SKM-1 (cell line): ENCODE measurements at regions not wholly inside any gene's neighbourhood (a gene's known extent, or its start where the extent isn't known, plus 50 kb on each side); places are given as distances from the start of the nearest gene placed in this dataset.

Experiments used
- DNase-seq: peaks from one replicate; lab custom pipeline; 2025; ENCODE audit not compliant: unreplicated experiment; lab: John Stamatoyannopoulos, UW

DNA sequence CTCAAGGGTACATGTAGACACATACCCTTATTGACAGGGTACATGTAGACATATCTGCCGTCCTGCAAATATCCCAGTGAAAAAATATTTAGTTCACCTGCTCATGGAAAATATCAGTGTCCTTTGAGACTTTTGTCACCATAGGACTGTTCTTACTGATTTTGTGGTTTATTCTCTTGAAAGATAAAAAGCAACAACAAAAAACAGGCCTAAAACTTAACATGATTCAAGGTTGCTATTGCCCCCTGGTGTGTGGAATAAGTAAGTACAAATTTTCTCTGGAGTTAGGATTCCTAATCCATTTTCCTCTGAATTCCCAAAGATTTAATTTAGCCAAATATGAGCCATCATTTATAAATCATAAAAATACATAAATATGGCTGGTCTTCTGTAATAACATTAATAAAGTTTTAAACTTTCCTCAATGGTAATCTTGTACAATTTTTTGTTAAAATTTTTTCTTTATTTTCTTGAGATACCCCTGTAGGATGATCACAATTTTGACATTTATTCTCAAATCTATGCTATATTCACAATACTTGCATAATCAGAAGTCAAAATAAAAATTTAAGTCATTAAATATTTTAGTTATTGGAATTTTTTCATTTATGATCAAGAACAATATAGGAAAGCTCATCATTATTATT, 741.4 kb upstream of the POT1 start:
- DNase-seq: peak; percentile 4

DNA sequence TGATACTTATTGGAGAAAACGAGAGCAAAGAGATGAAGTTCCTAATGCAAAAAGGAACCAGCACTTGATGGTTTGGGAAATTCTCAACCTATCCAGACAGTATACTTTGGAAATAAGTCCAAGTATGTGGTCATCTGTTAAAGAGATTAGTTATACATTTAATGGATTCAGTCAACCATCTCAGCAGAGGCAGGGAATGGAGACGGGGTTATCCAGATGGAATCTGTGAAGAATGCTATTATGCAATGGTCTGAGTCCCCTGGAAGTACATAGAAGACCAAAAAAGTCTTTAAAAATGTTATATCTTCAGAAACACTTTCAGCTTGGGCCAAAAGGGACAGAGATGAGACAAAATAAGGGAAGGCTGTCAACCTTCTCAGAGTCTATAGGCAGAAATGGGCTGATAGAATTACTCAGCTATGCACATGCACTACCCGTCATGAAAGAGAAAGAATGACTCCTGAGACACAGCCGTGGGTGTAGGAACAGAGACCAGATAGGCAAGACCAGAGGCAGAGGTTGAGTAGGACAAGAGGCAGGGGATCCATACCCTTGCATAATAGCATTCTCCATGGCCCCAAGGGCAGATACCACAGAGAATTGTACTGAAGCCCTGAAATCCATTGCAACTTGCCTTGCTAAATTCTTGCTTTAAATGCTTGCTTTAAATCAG, 738.8 kb upstream of the POT1 start:
- DNase-seq: no peak

DNA sequence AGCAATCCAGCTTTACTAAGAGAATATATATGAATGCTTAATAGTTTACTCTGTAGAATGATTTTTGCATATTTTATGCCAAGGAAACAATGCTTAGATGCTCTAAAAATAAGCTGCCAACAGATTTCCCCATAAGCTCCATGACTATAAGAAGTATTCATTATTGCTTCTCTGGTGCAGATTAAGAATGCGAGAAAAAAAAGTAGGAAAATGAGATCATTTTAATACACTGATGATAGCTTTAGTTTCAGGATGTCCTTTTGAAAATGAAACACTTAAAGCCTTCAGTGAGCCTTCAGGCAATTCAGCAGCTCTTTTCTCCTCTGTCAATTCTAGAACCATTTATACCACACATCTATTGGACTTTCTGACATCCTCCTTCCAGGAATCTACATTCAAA, 735.0 kb upstream of the POT1 start:
- DNase-seq: no peak

DNA sequence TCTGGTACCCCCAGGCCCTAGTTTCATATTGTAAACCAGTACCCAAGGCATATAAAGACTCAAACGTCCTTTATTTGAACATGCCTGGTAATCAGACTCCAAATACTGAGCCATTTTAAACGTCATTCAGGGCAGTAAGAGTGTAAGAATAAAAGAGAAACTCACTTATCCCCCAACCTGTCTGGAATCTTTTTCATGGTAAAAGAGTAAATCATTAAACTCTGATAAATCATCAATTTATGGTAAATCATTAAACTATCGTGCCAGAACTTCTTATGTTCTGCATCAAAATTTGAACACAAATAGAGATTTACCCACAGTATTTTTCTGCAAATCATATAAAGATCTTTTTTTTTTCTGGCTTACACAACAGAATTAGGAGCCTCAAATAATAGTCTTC, 734.3 kb upstream of the POT1 start:
- no peak for DNase-seq

DNA sequence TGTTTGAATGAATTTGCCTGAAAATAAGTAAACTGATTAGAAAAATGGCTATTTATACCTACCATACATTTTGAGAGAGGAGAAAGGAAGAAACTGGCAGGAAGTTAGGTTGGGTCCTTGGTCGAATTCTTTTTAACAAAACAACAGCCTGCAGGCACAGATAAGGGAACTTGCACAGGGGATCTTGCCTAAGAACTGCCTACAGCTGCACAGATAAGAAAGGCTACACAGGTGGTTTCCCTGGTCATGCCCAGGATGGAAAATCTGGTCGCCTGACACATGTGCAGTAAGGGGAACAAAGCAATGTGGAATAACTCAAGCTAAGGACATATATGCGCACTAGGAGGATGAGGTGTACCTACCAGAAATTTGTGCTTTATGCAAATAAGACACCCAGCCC, 732.1 kb upstream of the POT1 start:
- DNase-seq: peak; percentile 63

DNA sequence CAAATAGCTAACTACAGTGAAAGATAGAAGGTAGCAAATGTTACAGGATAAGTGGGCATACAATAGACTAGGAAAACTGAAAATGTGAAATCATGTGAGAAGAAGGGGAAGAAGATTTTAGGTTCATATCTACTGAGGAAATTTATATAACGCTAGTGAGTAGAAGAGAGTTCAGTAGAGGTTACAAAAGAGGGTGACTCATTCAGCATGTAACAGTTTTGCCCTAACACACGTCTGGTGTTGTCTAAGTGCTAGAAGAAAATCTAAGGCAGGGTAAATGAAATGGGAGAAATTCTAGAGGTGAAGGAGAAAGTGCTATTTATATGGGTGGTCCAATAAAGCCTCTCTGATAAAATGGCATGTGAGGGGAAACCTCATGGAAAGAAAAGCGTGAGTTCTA, 731.4 kb upstream of the POT1 start:
- peak; percentile 20 for DNase-seq

DNA sequence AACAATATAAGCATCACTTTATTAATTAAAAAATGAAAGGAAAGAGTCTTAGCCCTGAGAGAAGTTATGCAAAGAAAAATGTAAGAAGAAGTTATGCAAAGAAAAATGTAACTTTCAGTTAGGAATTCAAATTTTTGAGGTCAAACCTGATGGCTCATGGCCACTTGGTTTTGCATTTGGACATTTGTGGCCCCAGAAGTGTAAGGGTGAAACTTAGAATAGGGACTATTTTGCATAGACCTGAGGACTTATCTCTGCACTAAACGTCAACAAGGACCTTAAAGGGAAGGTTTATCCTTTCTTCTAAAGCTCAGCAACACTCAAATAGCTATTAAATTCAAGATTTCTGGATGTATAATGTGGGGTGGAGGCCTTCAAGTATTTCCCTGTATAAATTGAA, 724.5 kb upstream of the POT1 start:
- DNase-seq: no peak

DNA sequence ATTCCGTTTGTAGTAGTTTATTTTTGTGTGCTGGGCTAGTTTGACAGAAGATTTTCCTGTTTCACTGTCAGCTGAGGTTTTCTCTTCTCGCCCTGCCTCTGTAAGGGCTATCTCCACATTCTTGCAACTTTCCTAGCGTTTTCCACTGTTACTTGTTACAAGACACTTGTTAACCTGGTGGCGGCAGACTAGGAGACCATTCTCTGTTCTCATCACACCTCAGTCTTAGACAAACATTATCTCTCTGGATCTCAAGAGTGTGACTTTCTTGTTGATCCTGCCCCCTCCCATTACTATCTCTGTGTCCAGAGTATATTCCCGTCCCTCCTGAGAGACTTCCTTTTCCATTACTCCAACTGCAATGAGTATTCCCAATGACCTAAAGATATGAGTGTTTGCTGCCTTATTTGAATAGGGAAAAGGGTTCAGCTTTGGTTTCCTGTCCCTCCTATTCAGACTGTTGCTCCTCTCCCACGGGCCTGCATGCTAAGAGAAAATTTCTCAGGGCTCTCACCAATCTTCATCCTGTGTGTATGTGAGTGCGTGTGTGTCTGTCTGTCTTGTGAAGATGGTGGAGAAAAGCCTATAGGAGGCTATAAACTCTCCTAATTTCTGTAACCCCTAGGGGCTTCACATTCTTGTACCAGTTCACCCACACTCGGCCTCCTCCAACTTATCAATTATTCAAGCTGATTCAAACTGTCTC, 722.4 kb upstream of the POT1 start:
- no peak for DNase-seq

DNA sequence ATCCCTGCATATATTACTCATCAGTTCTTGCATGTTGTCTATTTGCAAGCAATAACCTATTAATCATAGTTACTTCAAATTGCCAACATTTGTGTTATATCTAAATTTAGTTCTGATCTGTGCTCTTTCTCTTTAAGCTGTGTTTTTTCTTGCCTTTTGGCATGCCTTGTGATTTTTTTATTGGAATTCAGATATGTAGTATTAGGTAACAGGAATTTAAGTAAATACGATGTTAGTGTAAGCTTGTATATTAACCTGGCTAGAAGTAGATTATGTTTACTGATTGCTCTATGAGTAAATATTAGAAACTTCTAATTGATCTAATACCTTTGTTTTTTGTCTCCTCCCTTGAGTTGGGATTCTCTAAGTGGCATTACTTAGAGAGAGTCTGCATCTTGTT, 718.9 kb upstream of the POT1 start:
- no peak for DNase-seq

DNA sequence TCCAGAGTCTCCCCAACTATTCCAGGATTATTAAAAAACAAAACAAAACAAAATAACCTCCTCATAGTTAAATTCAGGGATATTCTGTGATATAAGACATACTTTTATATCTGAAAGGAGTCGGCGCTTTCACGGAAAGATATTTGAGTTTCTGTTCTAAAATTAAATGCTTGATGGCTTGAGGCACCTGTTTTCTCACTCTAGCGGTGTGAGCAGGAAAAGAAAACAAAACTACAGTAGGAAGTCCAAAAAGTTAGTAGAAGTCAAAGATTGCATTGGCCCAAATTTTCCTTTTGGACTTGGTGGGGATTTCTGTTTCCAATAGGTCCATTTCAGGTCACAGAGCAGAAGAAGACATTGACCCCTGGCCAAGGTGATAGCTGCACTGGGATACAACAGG, 716.1 kb upstream of the POT1 start:
- DNase-seq: no peak

DNA sequence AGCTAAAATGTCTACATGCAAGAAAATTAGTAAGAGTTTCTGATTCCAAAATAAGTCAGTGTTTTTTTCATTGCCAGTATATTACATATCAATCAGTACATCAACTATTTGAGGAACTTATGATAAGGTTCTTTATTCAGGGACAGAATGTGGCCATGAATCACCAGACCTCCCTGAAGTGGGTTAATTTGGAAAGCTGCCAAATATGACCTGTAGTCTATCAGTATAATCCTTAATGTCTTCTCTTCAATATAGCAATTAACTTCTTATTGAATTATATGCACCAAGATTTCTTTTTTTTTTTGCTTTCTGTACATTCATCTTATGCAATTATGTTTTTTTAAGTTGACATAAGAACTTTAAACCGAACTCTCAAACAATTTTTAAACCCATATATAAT, 714.5 kb upstream of the POT1 start:
- no peak for DNase-seq

DNA sequence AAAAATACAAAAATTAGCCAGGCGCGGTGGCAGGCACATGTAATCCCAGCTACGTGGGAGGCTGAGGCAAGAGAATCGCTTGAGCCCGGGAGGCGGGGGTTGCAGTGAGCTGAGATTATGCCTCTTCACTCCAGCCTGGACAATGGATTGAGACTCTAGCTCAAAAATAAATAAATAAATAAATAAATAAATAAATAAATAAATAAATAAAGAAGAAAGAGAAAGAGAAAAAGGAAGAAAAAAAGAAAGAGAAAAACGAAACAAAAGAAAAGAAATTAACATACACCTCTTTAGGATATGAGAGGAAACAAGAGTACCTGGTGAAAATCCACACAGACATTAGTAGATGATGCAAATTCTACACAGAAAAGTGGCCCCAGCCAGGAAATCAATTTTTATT, 713.7 kb upstream of the POT1 start:
- no peak for DNase-seq

DNA sequence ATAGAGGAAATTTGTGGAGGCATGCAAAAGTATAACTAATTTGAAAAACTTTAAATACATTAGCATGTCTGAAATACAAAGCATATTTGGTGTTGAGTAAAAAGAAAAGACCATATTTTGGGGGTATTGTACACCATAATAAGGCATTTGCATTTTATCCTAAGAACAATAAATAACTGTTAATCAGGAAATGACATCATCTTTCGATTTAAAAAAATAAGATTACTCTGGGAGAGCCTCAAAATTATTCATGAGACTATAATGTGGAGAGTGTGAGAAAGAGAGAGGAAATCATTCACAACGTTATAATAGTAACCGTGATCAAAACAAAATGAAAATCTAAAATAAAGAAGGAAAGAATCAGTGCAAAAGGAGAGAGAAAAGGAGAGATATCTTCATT, 712.3 kb upstream of the POT1 start:
- DNase-seq: no peak

DNA sequence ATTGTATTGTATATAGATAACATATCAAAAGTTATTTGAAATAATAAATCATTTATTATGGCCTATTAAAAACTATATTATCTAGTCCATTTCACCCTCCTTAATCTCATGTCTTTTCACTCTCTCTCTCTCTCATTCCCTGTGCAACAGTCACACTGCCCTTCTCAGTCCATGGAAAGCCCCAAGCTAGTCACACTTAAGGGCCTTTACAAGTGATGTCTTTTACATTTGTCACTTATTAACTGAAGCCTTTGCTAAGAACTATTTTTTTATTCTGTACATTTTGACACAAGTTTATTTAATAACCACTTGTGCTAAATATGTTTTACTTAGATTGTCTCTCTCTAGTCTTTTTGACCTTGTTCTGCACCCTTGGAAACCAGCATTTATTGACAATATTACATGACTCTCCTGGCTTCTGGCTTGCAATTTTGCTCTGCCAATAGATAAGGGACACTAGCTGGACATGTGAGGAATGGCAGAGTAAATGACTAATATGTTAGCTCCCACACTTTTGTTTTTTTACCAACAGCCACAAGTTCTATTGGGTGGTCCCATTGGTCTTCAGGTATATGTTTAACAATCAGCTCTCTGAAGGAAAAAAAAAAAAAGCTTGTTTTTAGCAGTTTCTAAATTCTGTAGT, 706.8 kb upstream of the POT1 start:
- DNase-seq: no peak

DNA sequence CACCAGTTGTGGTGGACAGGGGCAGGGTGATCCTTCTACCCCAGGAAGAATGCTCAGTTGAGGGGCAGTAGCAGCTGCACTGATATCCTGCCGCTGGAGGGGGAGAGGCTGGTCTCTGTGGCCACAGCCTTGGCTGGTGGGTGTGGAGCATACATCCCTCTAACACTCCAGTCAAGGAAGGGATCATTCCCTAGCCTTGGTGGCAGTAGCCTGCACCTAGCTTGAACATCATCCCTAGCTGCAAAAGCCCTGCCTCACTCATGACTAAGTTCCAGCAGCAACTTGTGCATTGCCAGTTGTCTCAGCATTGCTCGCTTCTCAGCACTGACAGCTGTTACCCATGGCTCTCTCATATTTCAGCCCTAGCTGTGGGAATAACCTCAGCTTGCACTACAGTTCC, 688.9 kb upstream of the POT1 start:
- no peak for DNase-seq

DNA sequence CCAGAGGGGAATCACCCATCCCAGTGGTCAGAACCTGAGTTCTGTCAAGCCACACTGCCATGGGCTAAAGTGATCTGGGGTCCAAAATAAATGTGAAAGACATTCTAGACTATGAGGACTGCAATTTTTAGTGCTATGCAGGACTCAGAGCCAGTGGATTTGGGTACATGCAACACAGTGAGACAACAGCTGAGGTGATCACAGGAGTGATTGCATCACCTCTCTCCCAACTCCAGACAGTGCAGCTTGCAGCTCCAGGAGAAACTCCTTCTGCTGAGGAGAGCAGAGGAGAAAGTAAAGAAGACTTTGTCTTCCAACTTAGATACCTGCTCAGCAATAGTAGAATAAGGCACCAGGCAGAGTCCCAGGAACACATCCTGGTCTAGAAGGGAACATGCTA, 682.0 kb upstream of the POT1 start:
- DNase-seq: no peak

DNA sequence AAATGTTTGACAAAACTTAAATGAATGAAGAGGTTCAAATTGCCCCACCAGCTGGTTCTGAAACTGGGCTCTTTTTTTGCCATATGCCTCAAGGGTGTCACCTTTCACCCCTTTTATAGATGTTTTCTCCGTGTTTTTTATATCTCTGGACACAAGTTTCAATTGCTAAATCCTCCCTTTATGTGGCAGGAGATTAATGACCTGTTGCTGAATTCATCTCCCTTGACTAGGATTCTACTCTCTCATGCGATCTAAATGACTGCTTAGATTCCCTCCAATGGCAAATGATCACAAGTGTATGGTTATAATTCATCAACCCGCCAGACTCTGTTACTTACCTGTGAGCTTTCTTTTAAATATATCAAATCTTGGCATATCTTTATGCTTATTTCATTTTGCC, 677.0 kb upstream of the POT1 start:
- DNase-seq: no peak

DNA sequence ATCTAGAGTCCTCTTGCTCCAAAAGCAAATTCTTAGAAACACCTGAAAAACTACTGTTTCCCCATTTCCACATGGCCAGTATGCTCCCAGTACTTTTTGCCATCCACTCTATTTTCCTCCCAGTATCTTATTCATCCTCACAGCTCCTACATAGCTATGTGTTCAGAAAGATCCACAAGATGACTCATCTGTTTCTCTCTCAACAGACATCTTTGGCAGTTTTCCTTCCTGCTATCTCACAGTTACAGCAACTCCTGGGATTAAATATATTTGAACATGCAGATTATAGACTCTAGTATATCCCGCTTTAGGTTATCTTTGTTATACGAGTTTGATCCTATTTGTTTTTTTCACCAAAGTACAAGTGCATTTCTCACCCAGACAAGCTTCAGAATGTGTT, 675.6 kb upstream of the POT1 start:
- DNase-seq: no peak

DNA sequence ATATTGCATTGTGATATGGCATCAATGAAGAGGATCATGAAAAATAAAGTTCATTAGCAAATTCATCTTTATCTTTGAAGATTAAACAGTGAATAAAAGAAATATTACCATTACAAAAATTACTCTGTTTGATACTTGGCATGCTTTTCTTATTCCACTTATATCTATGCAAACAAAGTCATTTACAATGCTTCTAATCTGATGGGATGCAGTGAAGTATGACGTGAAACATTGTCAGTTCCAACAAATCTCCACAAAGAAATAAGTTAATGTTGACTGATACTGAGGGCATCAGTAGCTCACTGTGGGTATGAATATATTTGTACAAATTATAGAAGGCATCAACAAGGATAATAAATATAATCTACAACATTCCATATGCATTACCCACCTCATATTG, 672.8 kb upstream of the POT1 start:
- no peak for DNase-seq

DNA sequence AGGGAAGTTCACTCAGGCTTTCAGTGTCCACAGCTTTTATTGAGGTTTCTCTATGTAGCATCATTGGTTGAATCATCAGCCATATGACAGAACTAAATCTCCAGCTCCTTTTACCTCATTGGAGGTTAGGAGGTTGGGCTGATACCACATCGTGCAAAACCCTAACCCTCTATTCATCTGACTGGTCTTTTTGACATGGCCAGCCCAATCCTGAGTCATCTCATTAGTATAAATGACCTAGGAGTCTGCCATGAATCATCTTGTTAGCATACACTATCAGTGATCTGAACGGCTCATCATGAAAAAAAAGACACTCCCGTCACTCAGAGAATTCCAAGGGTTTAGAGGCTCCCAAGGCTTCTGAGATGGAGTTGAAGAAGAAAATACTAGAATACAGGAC, 669.8 kb upstream of the POT1 start:
- DNase-seq: no peak

DNA sequence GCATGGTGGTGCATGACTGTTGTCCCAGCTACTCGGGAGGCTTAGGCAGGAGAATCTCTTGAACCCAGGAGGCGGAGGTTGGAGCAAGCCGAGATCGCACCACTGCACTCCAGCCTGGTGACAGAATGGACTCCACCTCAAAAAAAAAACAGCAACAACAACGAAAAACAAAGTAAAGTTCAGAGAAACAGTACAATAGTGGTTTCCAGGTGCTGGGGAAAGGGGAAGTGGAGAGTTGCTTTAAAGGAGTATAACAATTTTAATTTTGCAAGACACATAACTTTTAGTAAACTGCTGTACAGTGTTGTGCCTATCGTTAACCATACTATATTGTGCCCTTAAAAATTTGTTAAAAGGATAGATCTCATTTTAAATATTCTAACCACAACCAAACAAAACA, 662.7 kb upstream of the POT1 start:
- no peak for DNase-seq

DNA sequence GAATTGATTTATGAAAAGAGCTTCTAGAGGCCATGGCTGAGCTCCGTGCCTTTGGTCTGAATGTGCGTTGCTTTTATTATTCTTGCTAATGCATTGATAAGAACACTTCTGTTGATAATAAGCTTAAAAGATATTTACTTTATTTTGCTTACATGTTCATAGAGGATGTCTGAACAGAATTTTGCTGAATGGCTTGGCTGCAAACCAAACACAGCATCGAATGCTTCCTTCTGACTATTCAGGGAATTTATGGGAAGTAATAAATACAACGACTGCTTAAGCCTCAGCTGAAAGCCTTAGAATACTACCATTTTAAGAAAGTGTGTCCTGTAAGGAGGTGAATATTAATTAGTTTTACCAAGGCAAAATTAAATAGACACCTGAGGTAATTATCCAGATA, 643.5 kb upstream of the POT1 start:
- no peak for DNase-seq
